ENCODE measurements at regions not wholly inside any gene's neighbourhood (a gene's known extent, or its start where the extent isn't known, plus 50 kb on each side); places are given as distances from the start of the nearest gene placed in this dataset.

DNA sequence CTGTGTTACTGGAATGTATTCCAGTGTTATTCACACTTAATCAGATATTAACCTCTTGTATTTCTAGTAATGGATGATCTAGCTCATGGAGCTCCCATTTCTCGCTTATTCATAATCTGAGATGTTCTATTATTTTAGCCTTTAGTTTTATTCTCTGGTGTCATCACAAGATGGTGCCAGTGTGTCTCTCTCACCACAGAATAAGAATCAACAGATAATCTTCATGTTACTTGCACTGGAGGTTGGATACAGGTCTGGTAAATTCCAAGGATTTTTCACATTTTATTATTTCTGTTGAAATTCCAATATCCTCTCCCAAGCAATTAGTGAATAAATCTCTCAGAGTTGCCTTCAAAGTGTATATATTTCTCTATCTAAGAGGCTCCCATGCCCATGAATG lies 74.6 kb downstream of the CASP12 start:
- TF ChIP-seq, protein P1, sequence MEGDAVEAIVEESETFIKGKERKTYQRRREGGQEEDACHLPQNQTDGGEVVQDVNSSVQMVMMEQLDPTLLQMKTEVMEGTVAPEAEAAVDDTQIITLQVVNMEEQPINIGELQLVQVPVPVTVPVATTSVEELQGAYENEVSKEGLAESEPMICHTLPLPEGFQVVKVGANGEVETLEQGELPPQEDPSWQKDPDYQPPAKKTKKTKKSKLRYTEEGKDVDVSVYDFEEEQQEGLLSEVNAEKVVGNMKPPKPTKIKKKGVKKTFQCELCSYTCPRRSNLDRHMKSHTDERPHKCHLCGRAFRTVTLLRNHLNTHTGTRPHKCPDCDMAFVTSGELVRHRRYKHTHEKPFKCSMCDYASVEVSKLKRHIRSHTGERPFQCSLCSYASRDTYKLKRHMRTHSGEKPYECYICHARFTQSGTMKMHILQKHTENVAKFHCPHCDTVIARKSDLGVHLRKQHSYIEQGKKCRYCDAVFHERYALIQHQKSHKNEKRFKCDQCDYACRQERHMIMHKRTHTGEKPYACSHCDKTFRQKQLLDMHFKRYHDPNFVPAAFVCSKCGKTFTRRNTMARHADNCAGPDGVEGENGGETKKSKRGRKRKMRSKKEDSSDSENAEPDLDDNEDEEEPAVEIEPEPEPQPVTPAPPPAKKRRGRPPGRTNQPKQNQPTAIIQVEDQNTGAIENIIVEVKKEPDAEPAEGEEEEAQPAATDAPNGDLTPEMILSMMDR (conservative IDR thresholded peaks at IDR 0.05; ENCODE audit: low read length) = peak; percentile 51
- no peak for TF ChIP-seq EZH2phosphoT487 (IDR thresholded peaks at IDR 0.05; ENCODE audit: borderline replicate concordance)

All from Loucy (cell line).